ENCODE measurements at regions not wholly inside any gene's neighbourhood (a gene's known extent, or its start where the extent isn't known, plus 50 kb on each side); places are given as distances from the start of the nearest gene placed in this dataset.

DNA sequence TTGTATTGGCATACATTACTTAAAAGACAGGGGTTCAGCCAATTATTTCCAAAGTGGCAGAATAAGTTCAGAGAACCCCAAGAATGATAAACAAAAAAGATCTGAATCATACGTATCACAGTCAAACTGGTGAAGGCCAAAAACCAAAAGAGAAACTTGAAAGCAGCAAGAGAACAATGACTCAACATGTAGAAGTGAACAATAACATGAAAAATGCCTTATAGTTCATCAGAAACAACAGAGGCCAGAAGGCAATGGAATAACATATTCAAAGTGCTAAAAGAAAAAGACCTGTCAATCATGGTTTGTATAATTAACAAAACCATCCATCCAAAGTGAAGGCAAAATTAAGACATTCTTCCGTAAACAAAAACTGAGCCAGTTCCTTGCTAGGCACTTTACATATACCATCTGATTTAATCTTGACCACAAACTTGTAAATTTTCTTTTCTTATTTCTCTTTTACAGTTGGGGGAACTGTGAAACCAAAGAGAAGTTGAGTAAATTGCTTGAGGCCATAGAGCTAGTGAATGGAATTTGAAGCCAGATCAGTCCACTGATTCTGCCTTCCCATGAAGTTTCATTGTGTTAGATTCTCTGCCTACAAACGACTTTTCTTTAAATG lies 232.1 kb upstream of the SEL1L start:
- WGBS, 2 donors = 64 to 65% methylated on average over 3 of the region's 3 CpGs
- DNase-seq (ENCODE audit: low spot score in 2 of 2) = no peak
- intact Hi-C loops (cut with DNase I; ENCODE audit: low total_unique reads) = no loop called here
- TF ChIP-seq CTCF (IDR thresholded peaks at IDR 0.05) (no peak), POLR2A (IDR thresholded peaks at IDR 0.05) (no peak)
- H3K4me3 ChIP-seq (ENCODE audit: low read depth, poor library complexity, severe bottlenecking) = no peak overlapping the region

- TF ChIP-seq POLR2A (IDR thresholded peaks at IDR 0.05) (no peak), CTCF (IDR thresholded peaks at IDR 0.05) (no peak)
- 76 to 78% methylated on average over 4 of the region's 4 CpGs for WGBS, 2 donors
These were observed 232.8 kb upstream of the SEL1L start for GRCh38 chr14:81766321-81766915.

DNA sequence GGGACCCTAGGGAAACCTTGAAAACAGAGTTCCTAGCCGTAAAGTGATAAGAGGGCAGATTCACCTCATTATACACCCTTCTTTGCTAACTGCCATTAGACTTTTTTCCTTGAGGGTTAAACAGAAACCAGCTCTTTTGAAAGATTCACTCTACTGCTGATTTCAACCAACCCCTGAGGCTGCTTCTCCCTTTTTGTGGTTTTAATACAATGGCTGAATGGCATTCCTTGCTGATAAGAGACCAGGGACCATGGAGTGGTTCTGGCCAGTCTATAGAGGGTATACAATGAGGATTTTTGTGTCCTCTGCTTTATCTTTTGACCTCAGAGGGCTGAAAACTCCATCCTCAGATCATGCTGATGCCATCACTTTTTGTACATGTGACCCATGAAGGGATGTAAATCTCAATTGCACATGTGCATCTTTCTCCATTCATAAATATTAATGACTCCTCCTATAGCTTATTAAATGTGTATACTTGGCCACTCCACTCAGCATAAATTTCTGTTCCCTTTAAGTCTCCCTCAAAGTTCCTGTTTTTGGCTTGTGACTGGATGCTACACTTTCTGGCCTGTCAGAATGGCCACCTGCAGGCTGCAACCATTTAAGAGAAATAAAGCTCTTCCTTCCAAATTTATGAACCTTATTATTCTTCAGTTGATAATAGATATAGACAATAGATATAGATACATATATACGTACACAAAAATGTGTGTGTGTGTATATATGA lies 233.8 kb upstream of the SEL1L start:
- DNase-seq (ENCODE audit: low spot score in 2 of 2) = no peak
- intact Hi-C loops (cut with DNase I; ENCODE audit: low total_unique reads) = no loop called here
- WGBS, 2 donors = 90 to 91% methylated on average over 2 of the region's 2 CpGs
- TF ChIP-seq POLR2A (IDR thresholded peaks at IDR 0.05) (no peak), CTCF (IDR thresholded peaks at IDR 0.05) (no peak)
- H3K4me3 ChIP-seq (ENCODE audit: low read depth, poor library complexity, severe bottlenecking) = no peak overlapping the region

More at GRCh38 chr14:81766321-81766915, 232.8 kb upstream of the SEL1L start:
- intact Hi-C loops (cut with DNase I; ENCODE audit: low total_unique reads) = no loop called here
- H3K4me3 ChIP-seq (ENCODE audit: low read depth, poor library complexity, severe bottlenecking) = no peak overlapping the region
- no peak for DNase-seq (ENCODE audit: low spot score in 2 of 2)

DNA sequence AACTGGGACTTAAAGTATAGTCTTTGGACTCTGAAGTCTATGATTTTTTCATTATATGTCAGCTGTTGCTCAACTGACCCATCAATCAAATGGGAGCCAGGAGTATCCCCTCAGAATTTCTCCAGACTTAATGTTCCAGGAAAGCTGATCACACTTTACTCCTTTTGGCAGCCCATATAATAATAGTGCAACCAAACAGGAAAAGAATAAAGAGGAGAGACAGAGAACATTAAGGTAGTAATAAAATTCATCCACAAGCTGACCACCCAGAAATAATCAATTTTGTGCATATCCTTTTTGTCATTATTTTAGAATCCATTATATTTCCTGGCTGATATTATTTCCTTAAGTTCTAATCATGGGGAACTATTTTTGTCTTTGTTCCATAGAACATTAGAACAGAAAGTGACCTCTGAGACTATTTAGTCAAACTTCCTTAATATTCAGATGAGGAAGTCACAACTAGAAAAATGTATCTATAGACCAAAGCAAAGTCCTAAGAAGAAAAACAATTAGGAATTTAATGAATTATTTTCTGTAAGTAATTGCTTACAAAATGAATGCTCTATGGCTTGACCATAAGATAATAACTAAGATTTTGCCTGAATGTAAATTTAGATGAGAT lies 238.1 kb upstream of the SEL1L start:
- no peak overlapping the region for H3K4me3 ChIP-seq (ENCODE audit: low read depth, poor library complexity, severe bottlenecking)
- intact Hi-C loops (cut with DNase I; ENCODE audit: low total_unique reads) = no loop called here
- DNase-seq (ENCODE audit: low spot score in 2 of 2) = no peak
- TF ChIP-seq POLR2A (IDR thresholded peaks at IDR 0.05) = no peak
- TF ChIP-seq CTCF (IDR thresholded peaks at IDR 0.05) = no peak

GRCh38 chr14:81772381-81772780 lies 238.7 kb upstream of the SEL1L start:
- DNase-seq (ENCODE audit: low spot score in 2 of 2) = no peak
- WGBS, 2 donors = 58 to 75% methylated on average over 1 of the region's 1 CpG
- TF ChIP-seq CTCF (IDR thresholded peaks at IDR 0.05) (no peak), POLR2A (IDR thresholded peaks at IDR 0.05) (no peak)
- no peak overlapping the region for H3K4me3 ChIP-seq (ENCODE audit: low read depth, poor library complexity, severe bottlenecking)
- intact Hi-C loops (cut with DNase I; ENCODE audit: low total_unique reads) = no loop called here
